ENCODE measurements at regions not wholly inside any gene's neighbourhood (a gene's known extent, or its start where the extent isn't known, plus 50 kb on each side); places are given as distances from the start of the nearest gene placed in this dataset.
"Not testable (repeated sequence)": the region's sequence is repeated elsewhere in the genome, so short reads cannot be mapped to it uniquely, and the experiment has no call there.

GRCh38 chr1:206278683-206279082 is 75.3 kb downstream of the SRGAP2 start:
- DNase-seq = peak; percentile 0 to 19
- intact Hi-C loops (cut with micrococcal nuclease; ENCODE audit: unreplicated experiment); H3K27ac Mint-ChIP-seq (ENCODE audit: unreplicated experiment): not testable (repeated sequence)

GRCh38 chr1:206280683-206281082 is 77.3 kb downstream of the SRGAP2 start:
- H3K27me3 Mint-ChIP-seq (ENCODE audit: insufficient read depth, unreplicated experiment); H3K36me3 Mint-ChIP-seq (ENCODE audit: insufficient read depth, unreplicated experiment); BruUV-seq (replicated peaks): not testable (repeated sequence)

More at GRCh38 chr1:206278683-206279082, 75.3 kb downstream of the SRGAP2 start:
- H3K4me3 ChIP-seq (ENCODE audit: low read depth, low read length); POLR2A ChIA-PET; H3K27me3 Mint-ChIP-seq (ENCODE audit: insufficient read depth, unreplicated experiment); H3K4me1 Mint-ChIP-seq (ENCODE audit: low read depth, unreplicated experiment); H3K36me3 ChIP-seq (ENCODE audit: control insufficient read depth, insufficient read depth, low read length); BruUV-seq (replicated peaks); CTCF ChIA-PET; H3K9me3 ChIP-seq; H3K4me1 ChIP-seq; H3K9me3 Mint-ChIP-seq (ENCODE audit: unreplicated experiment); H3K36me3 Mint-ChIP-seq (ENCODE audit: insufficient read depth, unreplicated experiment); H3K4me3 Mint-ChIP-seq (ENCODE audit: unreplicated experiment); H3K27me3 ChIP-seq (replicated peaks; ENCODE audit: control insufficient read depth, insufficient read depth, low read length): not testable (repeated sequence)

GRCh38 chr1:206281912-206282654 is 78.7 kb downstream of the SRGAP2 start:
- H3K4me1 ChIP-seq; H3K9me3 ChIP-seq; H3K4me3 Mint-ChIP-seq (ENCODE audit: unreplicated experiment); H3K27ac Mint-ChIP-seq (ENCODE audit: unreplicated experiment); H3K27me3 Mint-ChIP-seq (ENCODE audit: insufficient read depth, unreplicated experiment); BruUV-seq (replicated peaks); H3K4me1 Mint-ChIP-seq (ENCODE audit: low read depth, unreplicated experiment); H3K27me3 ChIP-seq (replicated peaks; ENCODE audit: control insufficient read depth, insufficient read depth, low read length); H3K9me3 Mint-ChIP-seq (ENCODE audit: unreplicated experiment); H3K36me3 Mint-ChIP-seq (ENCODE audit: insufficient read depth, unreplicated experiment); CTCF ChIA-PET; DNase-seq; H3K36me3 ChIP-seq (ENCODE audit: control insufficient read depth, insufficient read depth, low read length); H3K4me3 ChIP-seq (ENCODE audit: low read depth, low read length); POLR2A ChIA-PET; intact Hi-C loops (cut with micrococcal nuclease; ENCODE audit: unreplicated experiment): not testable (repeated sequence)

More at GRCh38 chr1:206280683-206281082, 77.3 kb downstream of the SRGAP2 start:
- DNase-seq; H3K4me3 Mint-ChIP-seq (ENCODE audit: unreplicated experiment); H3K36me3 ChIP-seq (ENCODE audit: control insufficient read depth, insufficient read depth, low read length); CTCF ChIA-PET; H3K4me1 ChIP-seq; H3K9me3 Mint-ChIP-seq (ENCODE audit: unreplicated experiment); POLR2A ChIA-PET; H3K27ac Mint-ChIP-seq (ENCODE audit: unreplicated experiment); H3K9me3 ChIP-seq; H3K27me3 ChIP-seq (replicated peaks; ENCODE audit: control insufficient read depth, insufficient read depth, low read length); H3K4me3 ChIP-seq (ENCODE audit: low read depth, low read length); intact Hi-C loops (cut with micrococcal nuclease; ENCODE audit: unreplicated experiment); H3K4me1 Mint-ChIP-seq (ENCODE audit: low read depth, unreplicated experiment): not testable (repeated sequence)

GRCh38 chr1:206285024-206285960 is 82.0 kb downstream of the SRGAP2 start:
- H3K27me3 Mint-ChIP-seq (ENCODE audit: insufficient read depth, unreplicated experiment); H3K4me1 ChIP-seq; H3K36me3 ChIP-seq (ENCODE audit: control insufficient read depth, insufficient read depth, low read length); H3K9me3 ChIP-seq; H3K36me3 Mint-ChIP-seq (ENCODE audit: insufficient read depth, unreplicated experiment); DNase-seq; H3K9me3 Mint-ChIP-seq (ENCODE audit: unreplicated experiment); H3K4me3 Mint-ChIP-seq (ENCODE audit: unreplicated experiment); POLR2A ChIA-PET; CTCF ChIA-PET; H3K4me3 ChIP-seq (ENCODE audit: low read depth, low read length); H3K4me1 Mint-ChIP-seq (ENCODE audit: low read depth, unreplicated experiment); intact Hi-C loops (cut with micrococcal nuclease; ENCODE audit: unreplicated experiment); H3K27me3 ChIP-seq (replicated peaks; ENCODE audit: control insufficient read depth, insufficient read depth, low read length); H3K27ac Mint-ChIP-seq (ENCODE audit: unreplicated experiment); BruUV-seq (replicated peaks): not testable (repeated sequence)

- intact Hi-C loops (cut with micrococcal nuclease; ENCODE audit: unreplicated experiment); H3K4me3 ChIP-seq (ENCODE audit: low read depth, low read length); H3K4me3 Mint-ChIP-seq (ENCODE audit: unreplicated experiment); BruUV-seq (replicated peaks); POLR2A ChIA-PET; H3K27me3 Mint-ChIP-seq (ENCODE audit: insufficient read depth, unreplicated experiment); H3K36me3 Mint-ChIP-seq (ENCODE audit: insufficient read depth, unreplicated experiment); H3K27ac Mint-ChIP-seq (ENCODE audit: unreplicated experiment); H3K4me1 Mint-ChIP-seq (ENCODE audit: low read depth, unreplicated experiment); DNase-seq; CTCF ChIA-PET; H3K36me3 ChIP-seq (ENCODE audit: control insufficient read depth, insufficient read depth, low read length); H3K9me3 Mint-ChIP-seq (ENCODE audit: unreplicated experiment); H3K27me3 ChIP-seq (replicated peaks; ENCODE audit: control insufficient read depth, insufficient read depth, low read length); H3K4me1 ChIP-seq; H3K9me3 ChIP-seq: not testable (repeated sequence)
These were observed 84.4 kb downstream of the SRGAP2 start for GRCh38 chr1:206287759-206288158.

GRCh38 chr1:206288453-206288852 is 85.1 kb downstream of the SRGAP2 start:
- H3K9me3 ChIP-seq; DNase-seq; intact Hi-C loops (cut with micrococcal nuclease; ENCODE audit: unreplicated experiment); H3K36me3 ChIP-seq (ENCODE audit: control insufficient read depth, insufficient read depth, low read length); H3K36me3 Mint-ChIP-seq (ENCODE audit: insufficient read depth, unreplicated experiment); H3K9me3 Mint-ChIP-seq (ENCODE audit: unreplicated experiment); BruUV-seq (replicated peaks); CTCF ChIA-PET; H3K27me3 Mint-ChIP-seq (ENCODE audit: insufficient read depth, unreplicated experiment); H3K27ac Mint-ChIP-seq (ENCODE audit: unreplicated experiment); H3K4me3 Mint-ChIP-seq (ENCODE audit: unreplicated experiment); H3K4me1 Mint-ChIP-seq (ENCODE audit: low read depth, unreplicated experiment); H3K27me3 ChIP-seq (replicated peaks; ENCODE audit: control insufficient read depth, insufficient read depth, low read length); POLR2A ChIA-PET; H3K4me1 ChIP-seq; H3K4me3 ChIP-seq (ENCODE audit: low read depth, low read length): not testable (repeated sequence)
